ENCODE measurements at regions not wholly inside any gene's neighbourhood (a gene's known extent, or its start where the extent isn't known, plus 50 kb on each side); places are given as distances from the start of the nearest gene placed in this dataset.

DNA sequence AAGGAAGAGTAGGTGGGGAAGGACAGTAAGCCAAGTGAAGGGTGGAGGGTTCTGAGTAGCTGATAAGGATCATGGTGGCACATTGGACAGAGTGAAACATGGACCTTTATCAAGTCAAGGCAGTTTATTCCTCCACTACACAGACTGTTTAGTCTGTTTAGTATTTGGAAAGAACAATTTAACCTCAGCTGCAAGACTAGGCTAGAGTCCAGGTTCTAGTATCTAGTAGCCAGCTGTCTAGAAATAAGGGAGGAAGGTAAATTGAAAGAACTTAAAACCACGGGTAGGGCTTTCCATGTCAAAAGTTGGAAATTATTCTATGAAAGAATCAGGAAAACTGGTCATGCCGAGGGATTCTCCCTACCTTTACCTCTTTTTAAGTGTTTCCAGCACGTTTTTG lies 140.1 kb upstream of the MED14 start (continued):
- no peak for TF ChIP-seq SIN3A (IDR thresholded peaks at IDR 0.05; ENCODE audit: low read depth, low read length)
- TF ChIP-seq ASH2L (IDR thresholded peaks at IDR 0.05; ENCODE audit: borderline replicate concordance, low read depth): no peak
- TF ChIP-seq IKZF1 (conservative IDR thresholded peaks at IDR 0.05): no peak
- no peak for TF ChIP-seq ZNF207 (IDR thresholded peaks at IDR 0.05; ENCODE audit: borderline replicate concordance)
- TF ChIP-seq, protein P1, sequence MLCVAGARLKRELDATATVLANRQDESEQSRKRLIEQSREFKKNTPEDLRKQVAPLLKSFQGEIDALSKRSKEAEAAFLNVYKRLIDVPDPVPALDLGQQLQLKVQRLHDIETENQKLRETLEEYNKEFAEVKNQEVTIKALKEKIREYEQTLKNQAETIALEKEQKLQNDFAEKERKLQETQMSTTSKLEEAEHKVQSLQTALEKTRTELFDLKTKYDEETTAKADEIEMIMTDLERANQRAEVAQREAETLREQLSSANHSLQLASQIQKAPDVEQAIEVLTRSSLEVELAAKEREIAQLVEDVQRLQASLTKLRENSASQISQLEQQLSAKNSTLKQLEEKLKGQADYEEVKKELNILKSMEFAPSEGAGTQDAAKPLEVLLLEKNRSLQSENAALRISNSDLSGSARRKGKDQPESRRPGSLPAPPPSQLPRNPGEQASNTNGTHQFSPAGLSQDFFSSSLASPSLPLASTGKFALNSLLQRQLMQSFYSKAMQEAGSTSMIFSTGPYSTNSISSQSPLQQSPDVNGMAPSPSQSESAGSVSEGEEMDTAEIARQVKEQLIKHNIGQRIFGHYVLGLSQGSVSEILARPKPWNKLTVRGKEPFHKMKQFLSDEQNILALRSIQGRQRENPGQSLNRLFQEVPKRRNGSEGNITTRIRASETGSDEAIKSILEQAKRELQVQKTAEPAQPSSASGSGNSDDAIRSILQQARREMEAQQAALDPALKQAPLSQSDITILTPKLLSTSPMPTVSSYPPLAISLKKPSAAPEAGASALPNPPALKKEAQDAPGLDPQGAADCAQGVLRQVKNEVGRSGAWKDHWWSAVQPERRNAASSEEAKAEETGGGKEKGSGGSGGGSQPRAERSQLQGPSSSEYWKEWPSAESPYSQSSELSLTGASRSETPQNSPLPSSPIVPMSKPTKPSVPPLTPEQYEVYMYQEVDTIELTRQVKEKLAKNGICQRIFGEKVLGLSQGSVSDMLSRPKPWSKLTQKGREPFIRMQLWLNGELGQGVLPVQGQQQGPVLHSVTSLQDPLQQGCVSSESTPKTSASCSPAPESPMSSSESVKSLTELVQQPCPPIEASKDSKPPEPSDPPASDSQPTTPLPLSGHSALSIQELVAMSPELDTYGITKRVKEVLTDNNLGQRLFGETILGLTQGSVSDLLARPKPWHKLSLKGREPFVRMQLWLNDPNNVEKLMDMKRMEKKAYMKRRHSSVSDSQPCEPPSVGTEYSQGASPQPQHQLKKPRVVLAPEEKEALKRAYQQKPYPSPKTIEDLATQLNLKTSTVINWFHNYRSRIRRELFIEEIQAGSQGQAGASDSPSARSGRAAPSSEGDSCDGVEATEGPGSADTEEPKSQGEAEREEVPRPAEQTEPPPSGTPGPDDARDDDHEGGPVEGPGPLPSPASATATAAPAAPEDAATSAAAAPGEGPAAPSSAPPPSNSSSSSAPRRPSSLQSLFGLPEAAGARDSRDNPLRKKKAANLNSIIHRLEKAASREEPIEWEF (IDR thresholded peaks at IDR 0.05; ENCODE audit: insufficient replicate concordance, low read depth, low read length): no peak
- TF ChIP-seq SMAD1 (IDR thresholded peaks at IDR 0.05; ENCODE audit: low read depth, partially characterized antibody): no peak
- no peak for TF ChIP-seq SP1 (IDR thresholded peaks at IDR 0.05; ENCODE audit: low read depth, low read length)

DNA sequence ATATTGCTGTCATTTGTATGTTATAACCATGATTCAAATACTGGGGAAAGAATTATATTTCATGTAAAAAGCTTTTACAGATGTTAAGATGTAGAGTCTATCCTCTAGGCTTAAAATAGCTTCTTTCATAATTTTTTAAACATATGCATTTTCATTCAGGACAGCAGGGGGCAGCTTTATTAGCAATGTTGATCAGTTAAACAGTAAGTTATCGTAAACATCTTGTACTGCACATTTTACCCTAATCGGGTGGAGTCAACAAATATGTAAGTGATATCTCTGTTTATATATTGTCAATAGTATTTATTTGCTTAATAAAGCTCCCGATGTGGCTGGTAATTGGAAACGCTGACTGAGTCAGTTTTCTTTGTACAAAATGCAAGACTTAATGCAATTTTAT lies 142.5 kb upstream of the MED14 start:
- CTCF ChIA-PET: interaction anchor here (0.6 to 6.2 kb wide), 29 partner anchors 8 to 375 kb away, joined by 3 to 105 read pairs (median 5); partner anchors contain the start of gene USP9X
- DNase-seq (ENCODE audit: low read depth, low spot score) (no peak), FAIRE-seq (peak; percentile 64), ATAC-seq (peak; percentile 67)
- intact Hi-C loops (cut with micrococcal nuclease; ENCODE audit: unreplicated experiment) (loop anchor here (10.0 kb wide), 2 partner anchors 233 to 457 kb away; partner anchors contain the start of genes CXorf38 and DDX3X), in situ Hi-C loops (cut with MboI) (no loop called here)
- SMC1A ChIA-PET (ENCODE audit: uncharacterized antibody, unreplicated experiment): interaction anchor here (0.7 to 6.0 kb wide), 25 partner anchors 10 to 302 kb away, joined by 3 to 109 read pairs (median 4); partner anchors contain the start of gene USP9X
- Histone ChIP-seq H2AFZ (ENCODE audit: control insufficient read depth, low read depth, low read length) (no peak overlapping the region), H3K9ac (ENCODE audit: control insufficient read depth, insufficient read depth, low read length) (no peak overlapping the region), H3K9me3 (replicated peaks; ENCODE audit: control insufficient read depth, insufficient read depth, low read length) (no peaks in the 10 kb centered on the region; the same call in 2 of the 3 replicates), H3K4me3 (no peak overlapping the region), H3K4me1 (ENCODE audit: control insufficient read depth, insufficient read depth, low read length) (no peaks in the 10 kb centered on the region), H3K27me3 (replicated peaks in 1 of 2; ENCODE audit: control insufficient read depth in 2 of 2, insufficient read depth in 2 of 2, low read length in 1 of 2) (no peaks in the 10 kb centered on the region), H3K79me2 (ENCODE audit: control insufficient read depth, insufficient read depth, low read length) (no peaks in the 10 kb centered on the region), H3K27ac (ENCODE audit: control insufficient read depth, insufficient read depth) (no peak overlapping the region), H3K4me2 (ENCODE audit: control insufficient read depth, insufficient read depth) (no peak overlapping the region), H3K36me3 (ENCODE audit: control insufficient read depth in 2 of 2, insufficient read depth in 2 of 2, low read length in 1 of 2) (no peaks in the 10 kb centered on the region), H4K20me1 (ENCODE audit: control insufficient read depth, insufficient read depth) (no peaks in the 10 kb centered on the region)
- POLR2A ChIA-PET: no interaction called here
- no TSS peak for BruUV-seq (replicated peaks)
- RAD21 ChIA-PET (ENCODE audit: unreplicated experiment): interaction anchor here (0.6 to 5.1 kb wide), 14 partner anchors 12 to 334 kb away, joined by 3 to 67 read pairs (median 5); partner anchors contain the start of gene USP9X
- 46% methylated on average over 4 of the region's 4 CpGs for WGBS (ENCODE audit: insufficient coverage, insufficient replicate concordance, low lambda C conversion rate, missing lambda C conversion rate)
- no peak for TF ChIP-seq BHLHE40 (IDR thresholded peaks at IDR 0.05; ENCODE audit: borderline replicate concordance in 1 of 2, low read depth in 2 of 2, low read length in 1 of 2)
- TF ChIP-seq, protein P2, sequence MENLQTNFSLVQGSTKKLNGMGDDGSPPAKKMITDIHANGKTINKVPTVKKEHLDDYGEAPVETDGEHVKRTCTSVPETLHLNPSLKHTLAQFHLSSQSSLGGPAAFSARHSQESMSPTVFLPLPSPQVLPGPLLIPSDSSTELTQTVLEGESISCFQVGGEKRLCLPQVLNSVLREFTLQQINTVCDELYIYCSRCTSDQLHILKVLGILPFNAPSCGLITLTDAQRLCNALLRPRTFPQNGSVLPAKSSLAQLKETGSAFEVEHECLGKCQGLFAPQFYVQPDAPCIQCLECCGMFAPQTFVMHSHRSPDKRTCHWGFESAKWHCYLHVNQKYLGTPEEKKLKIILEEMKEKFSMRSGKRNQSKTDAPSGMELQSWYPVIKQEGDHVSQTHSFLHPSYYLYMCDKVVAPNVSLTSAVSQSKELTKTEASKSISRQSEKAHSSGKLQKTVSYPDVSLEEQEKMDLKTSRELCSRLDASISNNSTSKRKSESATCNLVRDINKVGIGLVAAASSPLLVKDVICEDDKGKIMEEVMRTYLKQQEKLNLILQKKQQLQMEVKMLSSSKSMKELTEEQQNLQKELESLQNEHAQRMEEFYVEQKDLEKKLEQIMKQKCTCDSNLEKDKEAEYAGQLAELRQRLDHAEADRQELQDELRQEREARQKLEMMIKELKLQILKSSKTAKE (IDR thresholded peaks at IDR 0.05; ENCODE audit: low read depth, poor library complexity, severe bottlenecking): no peak
- no peak for TF ChIP-seq POLR2A (IDR thresholded peaks at IDR 0.05; ENCODE audit: low read depth, low read length)
- peak; percentile 37; the same call in 1 of the 2 replicates for TF ChIP-seq RAD21 (IDR thresholded peaks at IDR 0.05; ENCODE audit: insufficient read depth, low read depth, low read length)
